GM03348 (cell line): ENCODE measurements at regions not wholly inside any gene's neighbourhood (a gene's known extent, or its start where the extent isn't known, plus 50 kb on each side); places are given as distances from the start of the nearest gene placed in this dataset.

Experiments
- DNase-seq: peaks from one replicate; pipeline ENCODE4 v3.0.0; 2012; ENCODE audit warnings: low spot score

- DNase-seq = no peak
These were observed 62.3 kb upstream of the IER3 start for GRCh38 chr6:30806581-30807183.

GRCh38 chr6:30804333-30804732 lies 60.0 kb upstream of the IER3 start:
- DNase-seq = no peak

- DNase-seq = no peak
These were observed 58.4 kb upstream of the IER3 start for GRCh38 chr6:30802731-30803130.

GRCh38 chr6:30801950-30802349 lies 57.6 kb upstream of the IER3 start:
- no peak for DNase-seq

GRCh38 chr6:30800871-30801270 lies 56.5 kb upstream of the IER3 start:
- no peak for DNase-seq

- DNase-seq = no peak
These were observed 54.9 kb upstream of the IER3 start for GRCh38 chr6:30799210-30799609.

- DNase-seq = no peak
These were observed 54.1 kb upstream of the IER3 start for GRCh38 chr6:30798494-30798893.

GRCh38 chr6:30795549-30796293 lies 51.4 kb upstream of the IER3 start:
- no peak for DNase-seq
